Gastrocnemius medialis (tissue), 4 donors: ENCODE measurements at regions not wholly inside any gene's neighbourhood (a gene's known extent, or its start where the extent isn't known, plus 50 kb on each side); places are given as distances from the start of the nearest gene placed in this dataset.

Experiments
- POLR2A ChIP-seq, 2 donors: fragments of 450-650 bp; IDR thresholded peaks; one replicate each; pipeline ENCODE4 v1.6.1; 2017; ENCODE audit warnings: antibody characterized with exemption in 2 of 2, mild to moderate bottlenecking in 2 of 2, moderate library complexity in 2 of 2
- TF ChIP-seq, protein P1 (sequence below), 5 experiments: fragments of 450-650 bp in 3 of 5; fragments of 200-600 bp in 2 of 5; sonication (generic) in 2 of 5; IDR thresholded peaks in 4 of 5; conservative IDR thresholded peaks in 1 of 5; 1 replicate in 4 of 5; 2 replicates in 1 of 5; pipeline ENCODE4 v1.5.1; 2016 to 2019; ENCODE audit warnings: antibody characterized with exemption in 5 of 5, mild to moderate bottlenecking in 3 of 5, moderate library complexity in 3 of 5

DNA sequence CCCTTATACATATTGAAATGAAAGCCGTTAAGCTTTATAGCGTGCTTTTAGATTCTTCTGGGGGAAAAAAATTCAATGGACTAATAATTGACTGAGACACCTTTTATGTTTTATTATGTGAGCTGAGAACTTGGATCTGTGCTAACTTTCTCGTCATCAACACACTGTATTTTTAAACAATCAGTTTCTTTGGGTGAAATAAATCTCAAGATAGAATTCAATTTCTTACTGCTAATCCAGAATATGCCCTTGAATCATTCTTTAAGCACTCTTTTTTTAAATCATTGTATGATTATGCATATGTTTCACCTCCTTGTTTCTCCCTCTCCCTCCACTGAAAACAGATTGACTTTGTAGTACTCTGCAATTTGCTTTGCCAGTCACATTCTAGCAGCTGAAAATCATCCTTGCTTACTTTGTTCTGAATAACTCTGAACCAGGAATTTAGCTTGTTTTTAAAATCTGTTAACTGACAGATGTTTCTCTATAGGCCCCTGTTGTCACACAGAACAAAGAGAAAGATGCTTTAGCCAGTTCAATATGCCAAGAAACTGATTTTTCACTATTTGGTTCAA, 81.5 kb downstream of the SLIT2 start:
- TF ChIP-seq, protein P1, sequence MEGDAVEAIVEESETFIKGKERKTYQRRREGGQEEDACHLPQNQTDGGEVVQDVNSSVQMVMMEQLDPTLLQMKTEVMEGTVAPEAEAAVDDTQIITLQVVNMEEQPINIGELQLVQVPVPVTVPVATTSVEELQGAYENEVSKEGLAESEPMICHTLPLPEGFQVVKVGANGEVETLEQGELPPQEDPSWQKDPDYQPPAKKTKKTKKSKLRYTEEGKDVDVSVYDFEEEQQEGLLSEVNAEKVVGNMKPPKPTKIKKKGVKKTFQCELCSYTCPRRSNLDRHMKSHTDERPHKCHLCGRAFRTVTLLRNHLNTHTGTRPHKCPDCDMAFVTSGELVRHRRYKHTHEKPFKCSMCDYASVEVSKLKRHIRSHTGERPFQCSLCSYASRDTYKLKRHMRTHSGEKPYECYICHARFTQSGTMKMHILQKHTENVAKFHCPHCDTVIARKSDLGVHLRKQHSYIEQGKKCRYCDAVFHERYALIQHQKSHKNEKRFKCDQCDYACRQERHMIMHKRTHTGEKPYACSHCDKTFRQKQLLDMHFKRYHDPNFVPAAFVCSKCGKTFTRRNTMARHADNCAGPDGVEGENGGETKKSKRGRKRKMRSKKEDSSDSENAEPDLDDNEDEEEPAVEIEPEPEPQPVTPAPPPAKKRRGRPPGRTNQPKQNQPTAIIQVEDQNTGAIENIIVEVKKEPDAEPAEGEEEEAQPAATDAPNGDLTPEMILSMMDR (IDR thresholded peaks at IDR 0.05 in 4 of 5, conservative IDR thresholded peaks at IDR 0.05 in 1 of 5): no peak
- TF ChIP-seq POLR2A (IDR thresholded peaks at IDR 0.05): no peak
